ENCODE measurements at regions not wholly inside any gene's neighbourhood (a gene's known extent, or its start where the extent isn't known, plus 50 kb on each side); places are given as distances from the start of the nearest gene placed in this dataset.

- no peak for DNase-seq
Observed at GRCh38 chr4:184309241-184310170, 91.8 kb upstream of the ENPP6 start.

- no peak for DNase-seq
Observed at GRCh38 chr4:184306949-184307348, 89.3 kb upstream of the ENPP6 start.

GRCh38 chr4:184306470-184306869 is 88.8 kb upstream of the ENPP6 start:
- no peak for DNase-seq

DNA sequence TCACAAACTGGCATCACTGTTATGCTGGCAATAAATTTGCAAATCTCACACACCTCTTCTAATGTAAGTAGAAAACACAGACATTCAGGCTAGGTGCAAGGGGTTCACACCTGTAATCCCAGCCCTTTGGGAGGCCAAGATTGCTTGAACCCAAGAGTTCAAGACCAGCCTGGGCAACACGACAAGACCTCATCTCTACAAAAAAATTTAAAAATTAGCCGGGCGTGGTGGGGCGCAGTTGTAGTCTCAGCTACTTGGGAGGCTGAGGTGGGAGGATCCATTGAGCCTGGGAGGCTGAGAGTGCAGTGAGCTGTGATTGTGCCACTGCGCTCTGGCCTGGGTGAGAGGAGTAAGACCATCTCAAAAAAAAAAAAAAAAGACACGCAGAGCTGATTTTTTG is 83.1 kb upstream of the ENPP6 start:
- DNase-seq, result no peak

DNA sequence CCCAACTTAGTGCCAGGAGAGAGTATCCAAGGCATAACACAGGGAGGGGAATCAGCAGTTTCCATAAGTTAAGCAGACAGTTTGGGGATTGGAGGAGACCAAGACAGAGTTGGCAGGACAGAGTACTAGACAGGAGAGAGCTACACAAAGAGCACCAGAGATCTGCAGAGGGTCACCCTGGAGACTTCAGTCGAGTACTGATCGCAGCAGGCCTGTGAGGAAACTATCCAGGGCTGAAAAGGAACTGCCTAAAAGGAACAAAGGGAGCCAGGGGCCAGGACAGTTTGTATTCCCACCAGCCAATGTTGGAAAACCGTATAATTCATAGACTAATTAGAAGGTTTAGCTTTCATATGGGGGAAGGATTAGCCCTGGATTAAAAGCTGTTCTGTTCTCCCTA is 80.6 kb upstream of the ENPP6 start:
- DNase-seq, result no peak

GRCh38 chr4:184295206-184295605 is 77.5 kb upstream of the ENPP6 start:
- DNase-seq, result no peak

DNA sequence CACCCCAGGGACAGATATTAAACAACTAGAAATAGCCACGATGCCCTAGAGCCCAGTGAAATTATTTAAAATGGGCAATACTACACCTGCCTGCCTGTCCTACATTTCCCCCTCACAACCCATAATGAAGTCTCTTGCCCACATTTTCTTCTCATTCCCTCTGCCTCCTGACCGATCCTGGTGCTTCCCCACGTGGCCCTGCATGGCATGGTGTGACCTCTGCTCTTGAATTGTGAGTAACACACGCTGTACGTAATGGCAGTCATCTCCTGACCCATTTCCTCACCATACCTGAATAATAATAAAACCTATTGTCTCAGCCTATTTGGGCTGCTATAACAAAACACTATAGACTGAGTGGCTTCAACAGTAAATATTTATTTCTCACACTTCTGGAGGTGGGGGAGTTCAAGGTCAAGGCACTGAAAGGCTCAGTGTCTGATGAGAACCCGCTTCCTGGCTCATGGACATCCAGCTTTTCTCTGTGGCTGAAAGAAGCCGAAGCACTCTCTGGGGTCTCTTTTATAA is 77.0 kb upstream of the ENPP6 start:
- no peak for DNase-seq

DNA sequence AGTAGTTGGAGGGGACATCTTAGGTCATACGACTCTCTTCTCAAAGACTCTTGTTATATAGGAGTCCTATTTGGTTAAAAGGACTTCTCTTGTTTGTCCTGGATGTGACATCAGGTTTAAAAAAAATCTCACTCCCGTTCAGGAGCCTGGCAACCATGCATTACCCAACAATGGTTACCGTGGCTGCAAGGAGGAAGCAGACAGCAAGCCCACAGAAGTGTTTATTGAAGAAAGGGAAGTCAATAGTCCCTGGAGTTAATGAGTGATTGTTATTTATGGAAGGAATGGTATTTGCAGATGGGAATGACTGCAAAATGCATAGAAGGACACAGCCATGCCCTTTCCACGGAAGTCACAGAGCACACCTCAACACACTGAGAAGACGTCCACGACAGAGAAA is 75.9 kb upstream of the ENPP6 start:
- DNase-seq, result no peak

- no peak for DNase-seq
Observed at GRCh38 chr4:184292877-184293276, 75.2 kb upstream of the ENPP6 start.

DNA sequence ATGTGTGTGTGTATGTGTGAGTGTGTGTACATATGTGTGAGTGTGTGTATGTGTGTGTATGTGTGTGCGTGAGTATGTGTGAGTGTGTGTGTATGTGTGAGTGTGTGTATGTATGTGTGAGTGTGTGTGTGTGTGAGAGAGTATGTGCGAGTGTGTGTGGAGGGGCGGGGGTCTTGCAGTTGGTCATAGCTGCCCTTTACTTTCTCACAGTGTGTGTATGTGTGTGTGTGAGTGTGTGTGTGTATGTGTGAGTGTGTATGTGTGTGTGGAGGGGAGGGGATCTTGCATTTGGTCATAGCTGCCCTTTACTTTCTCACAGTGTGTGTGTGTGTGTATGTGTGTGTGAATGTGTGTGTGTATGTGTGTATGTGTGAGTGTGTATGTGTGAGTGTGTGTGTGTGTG is 74.8 kb upstream of the ENPP6 start:
- DNase-seq, result no peak

- no peak for DNase-seq
Observed at GRCh38 chr4:184289179-184289535, 71.5 kb upstream of the ENPP6 start.

- DNase-seq, result no peak
Observed at GRCh38 chr4:184288451-184289178, 70.9 kb upstream of the ENPP6 start.

GRCh38 chr4:184287697-184288255 is 70.1 kb upstream of the ENPP6 start:
- DNase-seq, result no peak

- no peak for DNase-seq
Observed at GRCh38 chr4:184286358-184286757, 68.7 kb upstream of the ENPP6 start.

- no peak for DNase-seq
Observed at GRCh38 chr4:184284742-184285141, 67.1 kb upstream of the ENPP6 start.

DNA sequence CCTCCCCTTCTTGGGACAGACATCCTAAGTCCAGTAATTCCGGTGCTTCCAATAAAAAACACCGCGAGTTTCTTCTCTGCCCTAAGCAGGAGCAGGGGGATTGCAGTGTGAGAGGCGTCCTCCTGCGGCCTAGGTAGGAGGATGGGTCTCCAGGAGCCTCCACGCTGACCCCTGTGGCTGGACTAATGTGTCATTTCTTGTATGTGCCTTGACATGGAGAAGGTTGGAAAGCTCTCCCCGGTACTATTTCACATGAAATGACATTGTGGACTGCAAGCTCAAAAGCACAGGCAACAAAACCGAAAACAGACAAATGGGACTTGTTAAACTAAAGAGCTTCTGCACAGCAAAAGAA is 66.6 kb upstream of the ENPP6 start:
- DNase-seq, result no peak

DNA sequence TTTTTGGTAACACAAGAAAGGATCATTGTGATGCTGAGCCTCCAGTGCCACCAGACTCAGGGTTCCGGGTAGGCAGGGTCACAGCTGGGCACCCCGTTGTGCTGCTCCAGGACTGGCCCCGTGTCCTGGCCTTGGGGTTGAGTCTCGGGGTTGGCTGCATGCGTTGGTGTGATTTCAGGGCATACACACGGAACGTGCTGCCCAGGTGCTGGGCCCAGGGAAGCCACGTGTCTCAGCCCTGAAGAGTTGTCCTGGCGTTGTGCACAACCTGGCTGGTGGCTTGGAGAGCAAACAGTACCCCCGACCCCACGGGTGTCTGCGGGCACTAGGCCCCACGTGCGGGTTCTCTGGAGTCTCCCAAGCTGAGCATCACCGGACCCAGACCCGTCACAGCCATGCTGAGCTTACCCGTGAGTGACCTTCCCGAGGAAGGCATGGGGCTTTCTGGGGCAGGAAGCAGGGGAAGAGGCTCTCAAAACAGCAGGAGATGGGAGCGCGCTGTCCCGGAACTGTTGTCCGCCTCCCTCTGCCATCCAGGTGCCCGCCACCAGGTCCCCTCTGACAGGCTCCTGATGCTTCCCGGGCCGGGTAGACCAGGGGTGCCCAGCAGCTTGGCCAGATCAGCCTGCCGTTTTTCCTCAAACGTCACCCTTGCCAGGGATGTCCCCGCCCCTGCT is 66.1 kb upstream of the ENPP6 start:
- DNase-seq, result no peak

- no peak for DNase-seq
Observed at GRCh38 chr4:184282895-184283654, 65.4 kb upstream of the ENPP6 start.

GRCh38 chr4:184282251-184282713 is 64.6 kb upstream of the ENPP6 start:
- DNase-seq, result peak; percentile 50

DNA sequence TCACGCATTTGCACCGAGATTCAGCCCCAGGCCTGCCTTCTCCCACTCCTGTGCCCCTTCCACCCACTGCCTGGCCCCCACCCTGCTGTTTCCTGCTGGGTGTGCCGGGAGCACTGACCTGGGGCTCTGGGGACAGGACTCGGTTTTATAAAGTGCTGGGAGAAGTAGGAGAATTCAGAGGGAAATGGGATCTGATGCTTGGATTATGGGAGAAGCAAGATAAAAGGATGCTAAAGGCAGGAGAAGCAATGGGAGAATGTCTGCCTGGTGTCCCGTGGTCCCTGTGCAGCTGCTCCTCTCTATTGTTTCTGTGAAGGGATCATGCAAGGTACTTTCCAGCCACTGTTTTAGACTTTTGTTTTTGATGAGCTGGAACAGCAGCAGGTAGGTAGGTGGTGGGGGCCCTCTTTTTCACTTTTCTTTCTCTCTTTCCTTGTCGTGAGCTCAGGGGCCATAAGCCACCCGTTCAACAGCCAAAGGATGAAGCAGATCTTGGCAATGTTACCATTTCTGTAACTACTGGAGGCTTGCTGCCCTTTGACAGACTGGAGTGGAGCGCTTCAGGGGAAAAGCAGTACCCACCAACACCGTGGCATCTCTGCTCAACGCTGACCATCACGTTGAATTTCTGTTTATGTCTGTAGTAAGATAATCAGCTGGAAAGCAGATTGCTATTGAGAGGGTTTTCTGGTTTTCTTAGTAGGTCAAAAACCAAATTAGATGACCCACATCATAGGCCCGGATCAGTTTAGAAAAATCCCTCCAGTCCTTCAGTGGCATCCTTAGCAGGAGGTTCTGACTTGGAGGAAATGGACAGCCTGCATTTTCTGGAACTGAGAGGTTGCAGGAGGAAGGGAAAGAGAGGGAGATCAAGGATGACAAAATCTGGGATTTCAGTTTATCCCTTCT is 63.8 kb upstream of the ENPP6 start:
- no peak for DNase-seq

DNA sequence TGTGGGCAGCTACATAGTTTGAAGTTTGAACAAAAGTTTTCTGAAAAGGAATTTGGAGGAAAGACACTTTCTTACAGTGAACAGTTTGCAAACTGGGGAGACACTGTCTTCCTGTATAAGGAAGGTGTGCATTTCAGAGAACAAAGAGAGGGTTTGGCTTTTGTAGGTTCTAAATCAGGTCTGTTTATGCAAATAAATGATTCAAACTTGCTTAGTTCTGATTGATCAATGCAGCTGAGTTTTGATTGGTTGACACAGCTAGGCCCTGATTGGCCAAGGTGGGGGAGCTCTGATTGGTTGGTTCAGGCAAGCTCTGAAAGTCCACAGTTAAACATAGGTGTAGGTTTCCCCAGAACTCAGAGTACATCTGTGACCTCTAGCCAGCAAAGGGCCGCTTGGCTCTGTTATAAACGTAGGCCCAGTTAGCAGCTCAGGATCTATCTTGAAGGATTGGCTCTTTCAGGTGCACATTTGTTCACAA is 63.0 kb upstream of the ENPP6 start:
- no peak for DNase-seq
